Pons (tissue), 1 donor: ENCODE measurements at regions not wholly inside any gene's neighbourhood (a gene's known extent, or its start where the extent isn't known, plus 50 kb on each side); places are given as distances from the start of the nearest gene placed in this dataset.

ENCODE experiments used
- DNase-seq: peaks from one replicate; pipeline ENCODE4 v3.0.0-alpha.2; 2016; ENCODE audit warnings: low spot score

DNA sequence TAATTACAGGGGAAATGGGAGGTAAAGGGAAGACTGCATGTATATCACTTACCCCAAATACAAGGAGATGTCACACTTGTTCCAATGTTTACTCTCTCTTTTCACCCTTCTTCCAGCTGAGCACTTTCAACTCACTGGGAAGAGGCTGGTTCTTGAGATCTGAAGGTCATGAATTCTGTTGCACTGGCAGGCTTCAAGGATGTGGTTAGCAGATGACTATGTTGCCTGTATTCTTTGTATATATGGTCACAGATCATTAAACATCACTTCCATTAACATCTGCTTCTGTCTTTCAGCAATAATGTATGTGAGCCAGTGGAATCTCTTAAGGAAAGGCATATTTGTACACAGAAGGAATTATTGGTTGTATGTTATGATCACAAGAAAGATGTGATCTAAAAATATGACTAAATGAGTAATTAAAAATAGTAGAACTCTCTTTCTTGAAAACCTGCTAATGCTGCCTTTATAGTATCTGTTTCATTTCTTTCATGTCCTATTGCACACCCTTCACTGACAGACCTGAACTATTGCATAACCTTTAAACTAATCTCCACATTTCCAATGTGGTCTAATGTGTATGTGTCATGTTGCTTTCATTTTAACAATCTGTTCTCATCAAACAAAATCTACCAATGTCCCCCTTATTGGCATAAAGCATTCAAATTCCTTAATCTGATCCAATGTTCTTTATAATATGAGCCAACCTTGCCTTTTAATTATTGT lies 131.4 kb upstream of the EPHA7 start:
- no peak for DNase-seq

- DNase-seq: no peak
These were observed 130.5 kb upstream of the EPHA7 start for GRCh38 chr6:93549868-93550267.

GRCh38 chr6:93524671-93525451 lies 105.5 kb upstream of the EPHA7 start:
- no peak for DNase-seq

DNA sequence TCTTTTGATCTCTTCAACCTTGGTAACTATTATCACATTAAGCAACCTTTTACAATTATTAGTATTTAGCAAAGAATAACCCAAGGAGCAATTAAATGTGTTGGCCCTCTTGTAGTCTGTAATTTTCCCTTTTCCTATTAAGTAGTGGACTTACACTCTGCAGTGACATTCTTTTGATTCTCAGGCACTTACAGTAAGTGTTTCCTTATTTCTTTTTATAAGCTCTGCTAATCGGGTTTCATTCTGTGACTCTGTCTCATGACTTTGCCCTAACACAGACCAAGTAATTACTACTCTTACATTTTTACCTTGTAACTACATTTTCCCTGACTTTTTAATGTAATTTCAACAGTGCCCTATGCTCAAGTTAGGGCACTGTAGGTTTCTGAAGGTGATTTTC lies 104.0 kb upstream of the EPHA7 start:
- DNase-seq: no peak

DNA sequence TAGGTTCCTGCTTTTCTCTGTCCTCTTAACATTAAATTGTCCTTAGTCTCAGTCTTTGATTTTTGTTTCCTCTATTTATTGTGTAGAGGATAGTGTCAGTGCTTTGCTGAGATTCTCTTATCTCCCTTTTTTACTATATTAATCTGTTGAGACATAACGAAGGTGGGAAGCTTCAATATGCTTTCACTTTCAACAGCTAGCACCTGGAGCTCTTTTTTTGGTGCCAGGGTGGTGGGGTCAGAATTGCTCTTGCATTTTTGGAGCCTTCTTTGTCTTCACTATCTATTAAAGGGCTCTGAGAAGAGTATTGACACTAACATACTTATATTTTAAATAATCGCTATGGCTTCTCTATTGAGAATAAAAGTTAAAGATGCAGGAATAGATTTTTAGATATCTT lies 97.1 kb upstream of the EPHA7 start:
- no peak for DNase-seq

GRCh38 chr6:93515736-93516135 lies 96.4 kb upstream of the EPHA7 start:
- DNase-seq: no peak

- DNase-seq: no peak
These were observed 79.4 kb upstream of the EPHA7 start for GRCh38 chr6:93498713-93499112.

- DNase-seq: no peak
These were observed 77.2 kb upstream of the EPHA7 start for GRCh38 chr6:93496548-93496947.

DNA sequence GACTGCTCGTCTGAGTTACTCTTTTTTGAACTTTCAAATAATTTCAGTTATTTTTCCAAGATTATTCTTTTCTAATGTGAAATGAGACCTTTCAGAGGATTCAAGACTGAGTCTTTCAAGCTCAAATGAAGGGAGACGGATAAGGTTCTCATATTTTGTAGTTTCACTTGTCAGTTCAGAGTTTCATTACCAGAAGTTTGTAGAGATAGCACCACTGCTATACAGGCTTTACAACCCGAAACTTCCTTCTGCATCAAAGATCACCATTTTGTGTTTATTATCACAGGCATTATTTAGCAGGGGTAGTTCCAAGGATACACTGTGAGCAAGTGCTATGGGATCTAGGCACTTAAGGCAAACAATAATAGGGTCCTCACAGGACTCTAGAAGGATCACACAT lies 74.7 kb upstream of the EPHA7 start:
- DNase-seq: no peak

- peak; percentile 32 for DNase-seq
These were observed 55.4 kb upstream of the EPHA7 start for GRCh38 chr6:93474733-93475179.

GRCh38 chr6:93471281-93471680 lies 51.9 kb upstream of the EPHA7 start:
- no peak for DNase-seq
